ENCODE measurements at regions not wholly inside any gene's neighbourhood (a gene's known extent, or its start where the extent isn't known, plus 50 kb on each side); places are given as distances from the start of the nearest gene placed in this dataset.

- Histone ChIP-seq H3K9ac (ENCODE audit: insufficient read depth in 1 of 2, low read length in 2 of 2) (no peak overlapping the region), H3K4me3 (no peak overlapping the region), H3K27me3 (ENCODE audit: control insufficient read depth in 3 of 3, insufficient read depth in 3 of 3, low read length in 2 of 3) (no peaks in the 10 kb centered on the region), H3K9me3 (ENCODE audit: control insufficient read depth in 4 of 4, insufficient read depth in 3 of 4, low read length in 3 of 4) (no peaks in the 10 kb centered on the region), H3K36me3 (ENCODE audit: control insufficient read depth in 4 of 4, insufficient read depth in 4 of 4, low read length in 4 of 4) (no peaks in the 10 kb centered on the region), H3K27ac (ENCODE audit: low read depth in 1 of 2, low read length in 1 of 2) (no peak overlapping the region), H3K4me1 (ENCODE audit: control insufficient read depth in 5 of 5, insufficient read depth in 5 of 5, low read length in 5 of 5) (no peaks in the 10 kb centered on the region)
- no peak for ATAC-seq (ENCODE audit: insufficient read depth, low FRiP score)
- no peak for DNase-seq
- no peak for TF ChIP-seq CTCF (IDR thresholded peaks at IDR 0.05; ENCODE audit: control extremely low read depth, extremely low read depth)
These were observed 517.6 kb upstream of the ATP2B1 start for GRCh38 chr12:90226211-90226610.

GRCh38 chr12:90216815-90217214, 508.2 kb upstream of the ATP2B1 start:
- Histone ChIP-seq H3K27ac (ENCODE audit: low read depth in 1 of 2, low read length in 1 of 2) (no peak overlapping the region), H3K9me3 (ENCODE audit: control insufficient read depth in 4 of 4, insufficient read depth in 3 of 4, low read length in 3 of 4) (no peaks in the 10 kb centered on the region), H3K9ac (ENCODE audit: insufficient read depth in 1 of 2, low read length in 2 of 2) (no peak overlapping the region), H3K36me3 (ENCODE audit: control insufficient read depth in 4 of 4, insufficient read depth in 4 of 4, low read length in 4 of 4) (no peaks in the 10 kb centered on the region), H3K4me3 (no peak overlapping the region), H3K27me3 (ENCODE audit: control insufficient read depth in 3 of 3, insufficient read depth in 3 of 3, low read length in 2 of 3) (no peaks in the 10 kb centered on the region), H3K4me1 (ENCODE audit: control insufficient read depth in 5 of 5, insufficient read depth in 5 of 5, low read length in 5 of 5) (peaks cover 0 to 9% (median 4%) of the 10 kb centered on the region in 5 donors)
- ATAC-seq (ENCODE audit: insufficient read depth, low FRiP score) = no peak
- 28 to 30% methylated on average over 1 of the region's 1 CpG for WGBS, 2 donors
- DNase-seq = no peak
- TF ChIP-seq CTCF (IDR thresholded peaks at IDR 0.05; ENCODE audit: control extremely low read depth, extremely low read depth) = no peak

- Histone ChIP-seq H3K4me1 (ENCODE audit: control insufficient read depth in 5 of 5, insufficient read depth in 5 of 5, low read length in 5 of 5) (peaks cover 0 to 9% (median 4%) of the 10 kb centered on the region in 5 donors), H3K4me3 (no peak overlapping the region), H3K36me3 (ENCODE audit: control insufficient read depth in 4 of 4, insufficient read depth in 4 of 4, low read length in 4 of 4) (no peaks in the 10 kb centered on the region), H3K27ac (ENCODE audit: low read depth in 1 of 2, low read length in 1 of 2) (no peak overlapping the region), H3K9me3 (ENCODE audit: control insufficient read depth in 4 of 4, insufficient read depth in 3 of 4, low read length in 3 of 4) (no peaks in the 10 kb centered on the region), H3K9ac (ENCODE audit: insufficient read depth in 1 of 2, low read length in 2 of 2) (no peak overlapping the region), H3K27me3 (ENCODE audit: control insufficient read depth in 3 of 3, insufficient read depth in 3 of 3, low read length in 2 of 3) (no peaks in the 10 kb centered on the region)
- TF ChIP-seq CTCF (IDR thresholded peaks at IDR 0.05; ENCODE audit: control extremely low read depth, extremely low read depth) = no peak
- 52 to 53% methylated on average over 3 of the region's 3 CpGs for WGBS, 2 donors
- peak in 2 of 3 donors; percentile 53 to 60 for DNase-seq
- ATAC-seq (ENCODE audit: insufficient read depth, low FRiP score) = no peak
These were observed 507.4 kb upstream of the ATP2B1 start for GRCh38 chr12:90216020-90216552.

- TF ChIP-seq CTCF (IDR thresholded peaks at IDR 0.05; ENCODE audit: control extremely low read depth, extremely low read depth) = no peak
- H3K9ac ChIP-seq (ENCODE audit: insufficient read depth in 1 of 2, low read length in 2 of 2) = no peak overlapping the region
- H3K27me3 ChIP-seq (ENCODE audit: control insufficient read depth in 3 of 3, insufficient read depth in 3 of 3, low read length in 2 of 3) = no peaks in the 10 kb centered on the region
- no peak for ATAC-seq (ENCODE audit: insufficient read depth, low FRiP score)
- no peaks in the 10 kb centered on the region for H3K36me3 ChIP-seq (ENCODE audit: control insufficient read depth in 4 of 4, insufficient read depth in 4 of 4, low read length in 4 of 4)
- DNase-seq = no peak
- H3K9me3 ChIP-seq (ENCODE audit: control insufficient read depth in 4 of 4, insufficient read depth in 3 of 4, low read length in 3 of 4) = peaks cover 0 to 11% (median 5%) of the 10 kb centered on the region in 4 donors
- 90 to 93% methylated on average over 1 of the region's 1 CpG for WGBS, 2 donors
- H3K4me1 ChIP-seq (ENCODE audit: control insufficient read depth in 5 of 5, insufficient read depth in 5 of 5, low read length in 5 of 5) = peaks cover 0 to under 1% (median 0%) of the 10 kb centered on the region in 5 donors
- H3K4me3 ChIP-seq = no peak overlapping the region
- no peak overlapping the region for H3K27ac ChIP-seq (ENCODE audit: low read depth in 1 of 2, low read length in 1 of 2)
These were observed 502.4 kb upstream of the ATP2B1 start for GRCh38 chr12:90211017-90211416.

Data from lung (tissue), 11 donors.